SK-N-SH treated with all-trans-retinoic acid at 6 μM for 48 hours (cell line): ENCODE measurements at regions not wholly inside any gene's neighbourhood (a gene's known extent, or its start where the extent isn't known, plus 50 kb on each side); places are given as distances from the start of the nearest gene placed in this dataset.

Experiments
- ARNTL ChIP-seq: fragments of 450-650 bp; formaldehyde crosslinking; IDR thresholded peaks from 2 replicates; pipeline ENCODE4 v1.5.0; 2020; ENCODE audit warnings: low read depth, mild to moderate bottlenecking, moderate library complexity, borderline replicate concordance
- CREB5 ChIP-seq: fragments of 250-450 bp; sonication (Bioruptor Pico); IDR thresholded peaks from 2 replicates; pipeline ENCODE4 v1.5.1; 2020; ENCODE audit warnings: low read depth, mild to moderate bottlenecking, moderate library complexity
- CSRNP3 ChIP-seq: fragments of 250-450 bp; sonication (Bioruptor Pico); IDR thresholded peaks from 2 replicates; pipeline ENCODE4 v1.5.1; 2021; ENCODE audit warnings: mild to moderate bottlenecking, moderate library complexity
- ESRRG ChIP-seq: fragments of 250-450 bp; sonication (Bioruptor Pico); IDR thresholded peaks from 2 replicates; pipeline ENCODE4 v1.6.1; 2021; ENCODE audit warnings: mild to moderate bottlenecking
- GLIS3 ChIP-seq: fragments of 250-450 bp; sonication (Bioruptor Pico); IDR thresholded peaks from 2 replicates; pipeline ENCODE4 v1.5.0; 2020; ENCODE audit warnings: mild to moderate bottlenecking, moderate library complexity
- ISL1 ChIP-seq: fragments of 250-450 bp; sonication (Bioruptor Pico); IDR thresholded peaks from 2 replicates; pipeline ENCODE4 v2.1.2; 2022; ENCODE audit warnings: mild to moderate bottlenecking, moderate library complexity
- OSR1 ChIP-seq: fragments of 250-450 bp; sonication (Bioruptor Pico); IDR thresholded peaks from 2 replicates; pipeline ENCODE4 v1.8.0; 2022; ENCODE audit warnings: moderate library complexity, mild to moderate bottlenecking, inconsistent platforms
- RARB ChIP-seq: fragments of 250-450 bp; sonication (Bioruptor Pico); IDR thresholded peaks from 2 replicates; pipeline ENCODE4 v1.8.0; 2021; ENCODE audit warnings: mild to moderate bottlenecking, moderate library complexity
- SNAI2 ChIP-seq: fragments of 250-450 bp; sonication (Bioruptor Pico); IDR thresholded peaks from 2 replicates; pipeline ENCODE4 v1.5.0; 2020; ENCODE audit warnings: mild to moderate bottlenecking, moderate library complexity
- TOX ChIP-seq: fragments of 250-450 bp; sonication (Bioruptor Pico); IDR thresholded peaks from 2 replicates; pipeline ENCODE4 v1.8.0; 2021; ENCODE audit warnings: mild to moderate bottlenecking, moderate library complexity, borderline replicate concordance
- ZFP3 ChIP-seq: fragments of 250-450 bp; sonication (Bioruptor Pico); IDR thresholded peaks from 2 replicates; pipeline ENCODE4 v1.5.0; 2020; ENCODE audit warnings: mild to moderate bottlenecking, moderate library complexity
- ZNF70 ChIP-seq: fragments of 450-650 bp; formaldehyde crosslinking; IDR thresholded peaks from 2 replicates; pipeline ENCODE4 v1.5.0; 2020; ENCODE audit warnings: mild to moderate bottlenecking, moderate library complexity
- TF ChIP-seq, protein P1 (sequence below): fragments of 250-450 bp; sonication (Bioruptor Pico); IDR thresholded peaks from 2 replicates; pipeline ENCODE4 v1.8.0; 2020; ENCODE audit warnings: mild to moderate bottlenecking, moderate library complexity, borderline replicate concordance

DNA sequence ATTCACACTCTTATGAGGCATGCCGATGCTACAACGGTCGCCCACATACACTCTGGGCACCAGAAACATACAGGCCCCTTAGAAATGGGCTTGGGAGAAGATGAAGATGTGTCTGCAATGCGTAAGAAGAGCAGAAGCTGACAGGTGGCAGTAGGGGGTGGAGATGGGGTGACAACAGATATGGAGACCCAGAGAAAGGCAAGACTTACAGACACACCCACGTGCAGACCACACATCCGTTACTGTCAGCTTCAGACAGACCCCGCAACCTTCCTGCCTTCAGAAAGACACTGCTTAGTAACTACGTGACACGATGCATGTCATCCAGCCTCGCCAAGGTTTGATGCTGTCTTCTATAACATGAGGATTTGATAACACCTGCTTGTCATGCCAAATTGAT is 89.5 kb downstream of the ZFP36L2 start:
- TF ChIP-seq, protein P1, sequence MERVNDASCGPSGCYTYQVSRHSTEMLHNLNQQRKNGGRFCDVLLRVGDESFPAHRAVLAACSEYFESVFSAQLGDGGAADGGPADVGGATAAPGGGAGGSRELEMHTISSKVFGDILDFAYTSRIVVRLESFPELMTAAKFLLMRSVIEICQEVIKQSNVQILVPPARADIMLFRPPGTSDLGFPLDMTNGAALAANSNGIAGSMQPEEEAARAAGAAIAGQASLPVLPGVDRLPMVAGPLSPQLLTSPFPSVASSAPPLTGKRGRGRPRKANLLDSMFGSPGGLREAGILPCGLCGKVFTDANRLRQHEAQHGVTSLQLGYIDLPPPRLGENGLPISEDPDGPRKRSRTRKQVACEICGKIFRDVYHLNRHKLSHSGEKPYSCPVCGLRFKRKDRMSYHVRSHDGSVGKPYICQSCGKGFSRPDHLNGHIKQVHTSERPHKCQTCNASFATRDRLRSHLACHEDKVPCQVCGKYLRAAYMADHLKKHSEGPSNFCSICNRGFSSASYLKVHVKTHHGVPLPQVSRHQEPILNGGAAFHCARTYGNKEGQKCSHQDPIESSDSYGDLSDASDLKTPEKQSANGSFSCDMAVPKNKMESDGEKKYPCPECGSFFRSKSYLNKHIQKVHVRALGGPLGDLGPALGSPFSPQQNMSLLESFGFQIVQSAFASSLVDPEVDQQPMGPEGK = no peak
- no peak for TF ChIP-seq CSRNP3 (CRISPR knock-in tag)
- TF ChIP-seq CREB5 (CRISPR knock-in tag) = no peak
- TF ChIP-seq ZFP3 (CRISPR knock-in tag) = no peak
- no peak for TF ChIP-seq ARNTL (CRISPR knock-in tag)
- TF ChIP-seq GLIS3 (CRISPR knock-in tag) = no peak
- TF ChIP-seq ISL1 (CRISPR knock-in tag) = no peak
- TF ChIP-seq RARB = no peak
- TF ChIP-seq OSR1 = no peak
- TF ChIP-seq ZNF70 = no peak
- no peak for TF ChIP-seq SNAI2
- TF ChIP-seq TOX (CRISPR knock-in tag) = no peak
- TF ChIP-seq ESRRG (CRISPR knock-in tag) = no peak
